Pons (tissue), 1 donor: ENCODE measurements at regions not wholly inside any gene's neighbourhood (a gene's known extent, or its start where the extent isn't known, plus 50 kb on each side); places are given as distances from the start of the nearest gene placed in this dataset.
A peak's percentile ranks its signal among the peaks of the same experiment; 100 is the strongest.
"Not testable (repeated sequence)": the region's sequence is repeated elsewhere in the genome, so short reads cannot be mapped to it uniquely, and the experiment has no call there.

Experiments used
- DNase-seq: peaks from one replicate; pipeline ENCODE4 v3.0.0-alpha.2; 2016; ENCODE audit warnings: low spot score

GRCh38 chr6:3962291-3963280 is 113.4 kb downstream of the FAM50B start:
- no peak for DNase-seq

- no peak for DNase-seq
Measured at GRCh38 chr6:3963426-3963825, 114.3 kb downstream of the FAM50B start.

- DNase-seq = no peak
Measured at GRCh38 chr6:3965071-3965718, 113.7 kb downstream of the FAM217A start.

GRCh38 chr6:3966426-3966825 is 112.5 kb downstream of the FAM217A start:
- DNase-seq = no peak

- no peak for DNase-seq
Measured at GRCh38 chr6:3970097-3970496, 108.8 kb downstream of the FAM217A start.

GRCh38 chr6:3973152-3973551 is 105.8 kb downstream of the FAM217A start:
- DNase-seq = not testable (repeated sequence)

GRCh38 chr6:3977875-3978711 is 100.8 kb downstream of the FAM217A start:
- DNase-seq = peak; percentile 63

- DNase-seq = not testable (repeated sequence)
Measured at GRCh38 chr6:3978966-3979365, 100.0 kb downstream of the FAM217A start.

GRCh38 chr6:3981917-3982316 is 97.0 kb downstream of the FAM217A start:
- DNase-seq = no peak

GRCh38 chr6:3983778-3984177 is 95.2 kb downstream of the FAM217A start:
- no peak for DNase-seq

- DNase-seq = no peak
Measured at GRCh38 chr6:3984494-3984893, 94.4 kb downstream of the FAM217A start.

- no peak for DNase-seq
Measured at GRCh38 chr6:3986241-3986640, 92.7 kb downstream of the FAM217A start.

GRCh38 chr6:3987053-3987452 is 91.9 kb downstream of the FAM217A start:
- DNase-seq = no peak

GRCh38 chr6:3987576-3987975 is 91.4 kb downstream of the FAM217A start:
- DNase-seq = no peak

GRCh38 chr6:3990692-3991491 is 88.0 kb downstream of the FAM217A start:
- peak; percentile 93 for DNase-seq

GRCh38 chr6:3991941-3992340 is 87.0 kb downstream of the FAM217A start:
- DNase-seq = no peak

- no peak for DNase-seq
Measured at GRCh38 chr6:3996349-3996748, 82.6 kb downstream of the FAM217A start.

GRCh38 chr6:3997177-3997770 is 81.7 kb downstream of the FAM217A start:
- DNase-seq = peak; percentile 16

GRCh38 chr6:3999800-4000661 is 78.9 kb downstream of the FAM217A start:
- DNase-seq = no peak

GRCh38 chr6:4004249-4004648 is 74.7 kb downstream of the FAM217A start:
- no peak for DNase-seq
